OCI-LY1 (cell line): ENCODE measurements at regions not wholly inside any gene's neighbourhood (a gene's known extent, or its start where the extent isn't known, plus 50 kb on each side); places are given as distances from the start of the nearest gene placed in this dataset.
"Not testable (repeated sequence)": the region's sequence is repeated elsewhere in the genome, so short reads cannot be mapped to it uniquely, and the experiment has no call there.

ENCODE experiments used
- EZH2 ChIP-seq: fragments of 200-600 bp; sonication (generic), shearing (Covaris generic); IDR thresholded peaks from 2 replicates; pipeline ENCODE4 v1.8.0; 2017; ENCODE audit warnings: borderline replicate concordance, mixed run types, mild to moderate bottlenecking, antibody characterized with exemption, low read length, moderate library complexity, mixed read lengths
- TF ChIP-seq, protein P1 (sequence below): fragments of 200-600 bp; sonication (generic), shearing (Covaris generic); IDR thresholded peaks from 2 replicates; pipeline ENCODE4 v1.5.1; 2017; ENCODE audit warnings: mild to moderate bottlenecking, antibody characterized with exemption, low read length, moderate library complexity, mixed read lengths

- TF ChIP-seq, protein P1, sequence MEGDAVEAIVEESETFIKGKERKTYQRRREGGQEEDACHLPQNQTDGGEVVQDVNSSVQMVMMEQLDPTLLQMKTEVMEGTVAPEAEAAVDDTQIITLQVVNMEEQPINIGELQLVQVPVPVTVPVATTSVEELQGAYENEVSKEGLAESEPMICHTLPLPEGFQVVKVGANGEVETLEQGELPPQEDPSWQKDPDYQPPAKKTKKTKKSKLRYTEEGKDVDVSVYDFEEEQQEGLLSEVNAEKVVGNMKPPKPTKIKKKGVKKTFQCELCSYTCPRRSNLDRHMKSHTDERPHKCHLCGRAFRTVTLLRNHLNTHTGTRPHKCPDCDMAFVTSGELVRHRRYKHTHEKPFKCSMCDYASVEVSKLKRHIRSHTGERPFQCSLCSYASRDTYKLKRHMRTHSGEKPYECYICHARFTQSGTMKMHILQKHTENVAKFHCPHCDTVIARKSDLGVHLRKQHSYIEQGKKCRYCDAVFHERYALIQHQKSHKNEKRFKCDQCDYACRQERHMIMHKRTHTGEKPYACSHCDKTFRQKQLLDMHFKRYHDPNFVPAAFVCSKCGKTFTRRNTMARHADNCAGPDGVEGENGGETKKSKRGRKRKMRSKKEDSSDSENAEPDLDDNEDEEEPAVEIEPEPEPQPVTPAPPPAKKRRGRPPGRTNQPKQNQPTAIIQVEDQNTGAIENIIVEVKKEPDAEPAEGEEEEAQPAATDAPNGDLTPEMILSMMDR: not testable (repeated sequence)
- not testable (repeated sequence) for TF ChIP-seq EZH2
Measured at GRCh38 chr16:87049216-87049615, 268.0 kb downstream of the C16orf95 start.
